Pancreas (tissue), 10 donors: ENCODE measurements at regions not wholly inside any gene's neighbourhood (a gene's known extent, or its start where the extent isn't known, plus 50 kb on each side); places are given as distances from the start of the nearest gene placed in this dataset.

Source experiments
- ATAC-seq, 4 donors: fragments of 200-7000 bp; cut with Tn5 transposase; one replicate each; pipeline versions ENCODE4 v1.8.0 to v1.9.1; 2020; ENCODE audit warnings: mild to moderate bottlenecking in 4 of 4, moderate library complexity in 4 of 4
- DNase-seq, 6 donors: peaks; one replicate each; pipeline ENCODE4 v3.0.0-alpha.2; 2020
- FAIRE-seq: peaks from 2 replicates; lab custom pipeline; 2012; peaks lifted over from hg19 to GRCh38; lab: Jason Lieb, UNC
- H3K27ac ChIP-seq, 4 donors: fragments of 200-600 bp; sonication (generic); 1 replicate in 3 of 4; 2 replicates in 1 of 4; pipeline versions ENCODE4 v1.5.0 to v1.8.0; 2020
- H3K27me3 ChIP-seq, 4 donors: fragments of 200-600 bp; one replicate each; pipeline ENCODE4 v1.8.0; 2021
- H3K36me3 ChIP-seq, 3 donors: fragments of 200-600 bp; sonication (generic) in 1 of 3; one replicate each; pipeline versions ENCODE4 v1.5.0 to v1.8.0; 2020 to 2021
- H3K4me1 ChIP-seq, 3 donors: fragments of 200-600 bp; one replicate each; pipeline ENCODE4 v1.8.0; 2021
- H3K4me3 ChIP-seq, 4 donors: fragments of 200-600 bp; sonication (generic) in 2 of 4; one replicate each; pipeline versions ENCODE4 v1.5.0 to v1.8.0; 2020 to 2021
- H3K9me3 ChIP-seq, 4 donors: fragments of 200-600 bp; one replicate each; pipeline ENCODE4 v1.8.0; 2021
- WGBS, 2 donors: extraction: QIAGEN DNeasy Blood & Tissue Kit; methylation state at CpG; one replicate each; pipeline ENCODE4 v1.1.7; 2013; 5-methylcytosine and 5-hydroxymethylcytosine counted together
- intact Hi-C, 3 donors: fragments of 100-400 bp; cut with DNase I; formaldehyde crosslinking; loops; one replicate each; pipeline versions ENCODE4 v1.11.1 to v1.14.2; 2022
- TF ChIP-seq, protein P1 (sequence below), 4 donors: fragments of 200-600 bp; sonication (generic) in 3 of 4; IDR thresholded peaks; one replicate each; pipeline versions ENCODE4 v1.5.0 to v1.8.0; 2021; ENCODE audit warnings: antibody characterized with exemption in 4 of 4
- donor health status: healthy with polysubstance abuse.
- donor health status: DM: no; HTN: no; CAD: no; lungs with moderate emphysema.
- donor health status: DM: no; HTN: no; CAD: no.
- donor health status: control.
- donor health status: control.
- donor health status: Bipolar disorder and iron deficiency.
- donor health status: DM: yes; HTN: yes; CAD: no.
- donor health status: DM: no; HTN: no; CAD: no.
- donor health status: DM: no; HTN: no; CAD: no.
- donor health status: DM: yes; HTN: yes; CAD: no.

DNA sequence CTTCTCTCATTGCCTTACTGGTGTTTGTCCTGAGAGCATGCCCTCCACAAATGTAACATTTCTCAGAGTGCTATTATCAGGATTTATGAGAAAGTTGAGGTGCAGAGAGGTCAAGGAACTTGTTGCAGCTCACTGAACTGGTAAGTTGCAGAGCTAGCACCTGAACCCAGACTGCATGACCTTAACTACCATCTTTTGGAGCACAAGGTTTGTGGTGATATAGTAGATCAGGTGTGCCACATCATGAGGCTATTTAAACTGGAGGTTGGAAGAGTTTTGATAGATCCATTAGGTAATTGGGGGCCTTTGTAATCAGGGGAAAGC is 112.0 kb upstream of the CITED2 start:
- FAIRE-seq (no peak), DNase-seq (no peak)

DNA sequence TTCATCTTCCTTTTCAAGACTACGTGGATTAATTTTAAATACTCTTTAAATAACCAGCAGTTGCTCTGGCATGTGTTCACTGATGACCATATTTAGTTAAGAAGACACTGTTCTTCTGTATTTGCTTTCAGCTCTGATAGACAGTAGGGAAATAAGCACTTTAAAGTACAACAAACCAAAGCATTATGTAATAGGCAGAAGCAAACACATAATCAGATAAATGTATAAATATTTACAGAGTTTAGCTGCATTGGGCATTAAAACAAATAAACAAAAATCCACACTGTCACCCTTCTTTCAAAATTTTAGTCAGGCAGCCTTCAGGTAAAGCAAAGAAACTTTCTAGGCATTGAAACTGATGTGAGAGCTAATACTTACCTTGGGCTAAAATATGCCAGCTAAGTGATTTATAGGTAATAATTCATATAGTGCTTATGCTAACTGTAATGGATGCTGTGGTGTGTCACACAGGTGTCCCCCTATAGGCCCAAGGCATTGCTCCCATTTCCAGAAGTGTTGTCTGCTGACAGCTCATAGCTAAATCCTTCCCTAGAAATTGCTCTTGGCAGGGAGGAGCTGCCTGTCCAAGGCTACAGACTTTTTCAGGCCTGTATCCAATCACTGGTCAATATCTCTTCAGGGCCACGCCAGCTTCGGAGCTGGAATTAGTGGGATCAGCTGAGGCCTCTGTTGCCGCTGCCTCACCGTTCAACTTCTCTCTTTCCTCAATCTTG is 111.5 kb upstream of the CITED2 start:
- no peaks in the 10 kb centered on the region for H3K9me3 ChIP-seq
- H3K27me3 ChIP-seq = no peaks in the 10 kb centered on the region
- peak overlapping the region in 2 of 4 donors; percentile 7 to 13 for H3K27ac ChIP-seq
- no peak overlapping the region for H3K4me3 ChIP-seq
- FAIRE-seq = no peak
- intact Hi-C loops = no loop called here
- TF ChIP-seq, protein P1, sequence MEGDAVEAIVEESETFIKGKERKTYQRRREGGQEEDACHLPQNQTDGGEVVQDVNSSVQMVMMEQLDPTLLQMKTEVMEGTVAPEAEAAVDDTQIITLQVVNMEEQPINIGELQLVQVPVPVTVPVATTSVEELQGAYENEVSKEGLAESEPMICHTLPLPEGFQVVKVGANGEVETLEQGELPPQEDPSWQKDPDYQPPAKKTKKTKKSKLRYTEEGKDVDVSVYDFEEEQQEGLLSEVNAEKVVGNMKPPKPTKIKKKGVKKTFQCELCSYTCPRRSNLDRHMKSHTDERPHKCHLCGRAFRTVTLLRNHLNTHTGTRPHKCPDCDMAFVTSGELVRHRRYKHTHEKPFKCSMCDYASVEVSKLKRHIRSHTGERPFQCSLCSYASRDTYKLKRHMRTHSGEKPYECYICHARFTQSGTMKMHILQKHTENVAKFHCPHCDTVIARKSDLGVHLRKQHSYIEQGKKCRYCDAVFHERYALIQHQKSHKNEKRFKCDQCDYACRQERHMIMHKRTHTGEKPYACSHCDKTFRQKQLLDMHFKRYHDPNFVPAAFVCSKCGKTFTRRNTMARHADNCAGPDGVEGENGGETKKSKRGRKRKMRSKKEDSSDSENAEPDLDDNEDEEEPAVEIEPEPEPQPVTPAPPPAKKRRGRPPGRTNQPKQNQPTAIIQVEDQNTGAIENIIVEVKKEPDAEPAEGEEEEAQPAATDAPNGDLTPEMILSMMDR (IDR thresholded peaks at IDR 0.05) = no peak
- H3K36me3 ChIP-seq = no peaks in the 10 kb centered on the region
- peaks cover 5 to 11% (median 7%) of the 10 kb centered on the region in 3 donors for H3K4me1 ChIP-seq
- DNase-seq = peak in 2 of 6 donors; percentile 15 to 40
- peak; percentile 57 to 76 (median 64) for ATAC-seq
- WGBS, 2 donors = 26 to 32% methylated on average over 5 of the region's 5 CpGs

More for the DNA sequence above, 112.0 kb upstream of the CITED2 start:
- TF ChIP-seq, protein P1 (IDR thresholded peaks at IDR 0.05) = no peak
- Histone ChIP-seq H3K27me3 (no peaks in the 10 kb centered on the region), H3K27ac (peak overlapping the region in 1 of 4 donors; percentile 13), H3K4me1 (peaks cover 5 to 11% (median 10%) of the 10 kb centered on the region in 3 donors), H3K9me3 (no peaks in the 10 kb centered on the region), H3K4me3 (no peak overlapping the region), H3K36me3 (no peaks in the 10 kb centered on the region)
- peak in 1 of 4 donors; percentile 7 for ATAC-seq
- intact Hi-C loops = no loop called here

GRCh38 chr6:139485185-139485584 is 110.7 kb upstream of the CITED2 start:
- Histone ChIP-seq H3K9me3 (no peaks in the 10 kb centered on the region), H3K4me3 (no peak overlapping the region), H3K36me3 (no peaks in the 10 kb centered on the region), H3K27ac (no peak overlapping the region), H3K4me1 (peaks cover 2 to 11% (median 5%) of the 10 kb centered on the region in 3 donors), H3K27me3 (no peaks in the 10 kb centered on the region)
- DNase-seq (no peak), FAIRE-seq (no peak), ATAC-seq (no peak)
- TF ChIP-seq, protein P1 (IDR thresholded peaks at IDR 0.05) = no peak
- WGBS, 2 donors = 70 to 72% methylated on average over 2 of the region's 2 CpGs
- intact Hi-C loops = no loop called here

DNA sequence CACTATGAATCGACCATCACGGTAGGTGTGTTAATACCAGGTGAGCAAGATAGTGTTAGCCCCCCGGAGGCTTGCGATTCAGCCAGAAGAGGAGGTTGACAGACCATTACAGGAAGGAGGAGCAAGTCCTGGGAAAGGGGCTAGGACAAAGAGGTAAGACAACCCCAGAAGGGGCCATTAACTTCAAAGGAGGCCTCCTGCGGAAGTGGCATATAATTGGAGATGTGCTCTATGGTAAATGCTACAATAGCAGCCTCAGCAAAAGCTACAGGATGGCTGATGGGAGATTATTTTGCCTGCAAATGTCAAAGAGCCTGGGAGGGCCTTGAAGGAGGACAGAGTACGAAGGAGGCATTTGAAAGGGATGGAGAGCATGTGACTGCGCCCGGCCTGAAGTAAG is 108.6 kb upstream of the CITED2 start:
- H3K4me3 ChIP-seq = no peak overlapping the region
- FAIRE-seq (no peak), ATAC-seq (no peak), DNase-seq (no peak)
- peaks cover 0 to 11% (median 5%) of the 10 kb centered on the region in 3 donors for H3K4me1 ChIP-seq
- WGBS, 2 donors = 91 to 95% methylated on average over 8 of the region's 8 CpGs
- H3K36me3 ChIP-seq = no peaks in the 10 kb centered on the region
- TF ChIP-seq, protein P1 (IDR thresholded peaks at IDR 0.05) = no peak
- H3K9me3 ChIP-seq = no peaks in the 10 kb centered on the region
- intact Hi-C loops = no loop called here
- H3K27ac ChIP-seq = no peak overlapping the region
- no peaks in the 10 kb centered on the region for H3K27me3 ChIP-seq

DNA sequence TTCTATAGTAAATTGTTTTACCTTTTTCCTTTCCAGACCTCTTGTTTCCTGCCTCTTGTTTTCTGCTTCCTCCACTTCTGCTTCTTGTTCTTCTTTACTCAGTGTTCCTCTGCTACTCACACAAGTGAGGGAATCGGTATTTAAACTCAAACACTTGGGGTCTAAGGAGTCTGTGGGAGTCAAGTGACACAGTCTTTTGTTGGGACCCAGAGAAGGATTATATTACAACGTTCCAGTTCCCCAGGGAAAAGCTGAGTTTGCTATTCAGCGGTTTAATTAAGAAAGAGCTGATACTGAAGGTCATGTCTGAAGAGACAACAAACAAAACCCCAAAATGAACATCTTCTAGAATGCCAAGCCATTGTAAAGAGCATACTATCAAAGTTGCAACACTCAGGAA is 107.8 kb upstream of the CITED2 start:
- ATAC-seq (no peak), DNase-seq (no peak), FAIRE-seq (no peak)
- Histone ChIP-seq H3K27me3 (no peaks in the 10 kb centered on the region), H3K4me1 (peaks cover 0 to 11% (median 5%) of the 10 kb centered on the region in 3 donors), H3K36me3 (no peaks in the 10 kb centered on the region), H3K9me3 (no peaks in the 10 kb centered on the region), H3K27ac (no peak overlapping the region), H3K4me3 (no peak overlapping the region)
- 58 to 69% methylated on average over 3 of the region's 3 CpGs for WGBS, 2 donors
- TF ChIP-seq, protein P1 (IDR thresholded peaks at IDR 0.05) = no peak
- intact Hi-C loops = no loop called here
